NB4 (cell line): ENCODE measurements at regions not wholly inside any gene's neighbourhood (a gene's known extent, or its start where the extent isn't known, plus 50 kb on each side); places are given as distances from the start of the nearest gene placed in this dataset.

Experiments used
- MYC ChIP-seq: IDR thresholded peaks from 2 replicates; pipeline ENCODE4 v1.6.1; 2011; ENCODE audit warnings: low read depth, low read length
- POLR2A ChIP-seq: IDR thresholded peaks from 2 replicates; pipeline ENCODE4 v1.6.1; 2011; ENCODE audit warnings: mild to moderate bottlenecking; ENCODE audit not compliant: insufficient read length; ENCODE audit errors: extremely low read depth
- TF ChIP-seq, protein P1 (sequence below): IDR thresholded peaks from one replicate; pipeline ENCODE4 v1.5.1; 2012; ENCODE audit warnings: low read depth, low read length
- TF ChIP-seq, protein P2 (sequence below): IDR thresholded peaks from 2 replicates; pipeline ENCODE4 v1.6.1; 2011; ENCODE audit warnings: low read depth, low read length

DNA sequence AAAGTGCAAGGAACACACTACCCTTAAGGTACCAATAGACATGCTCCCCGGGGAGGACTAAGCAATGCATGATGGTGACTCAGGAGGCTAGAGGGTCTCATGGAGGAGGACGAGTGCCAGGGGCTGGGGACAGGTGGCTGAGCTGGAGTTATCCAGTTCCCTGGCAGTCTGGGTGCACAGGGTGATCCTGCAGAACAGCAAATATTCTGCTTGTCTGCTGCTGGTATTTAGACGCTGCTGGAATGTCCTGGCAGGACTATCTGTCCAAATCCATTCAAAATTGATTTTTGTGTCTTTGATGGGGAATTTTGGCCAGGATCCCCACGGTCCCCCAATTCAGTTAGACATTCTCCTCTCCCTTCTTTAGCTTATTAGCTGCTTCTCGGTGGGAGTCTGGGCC lies 138.7 kb downstream of the C12orf75 start:
- TF ChIP-seq, protein P1, sequence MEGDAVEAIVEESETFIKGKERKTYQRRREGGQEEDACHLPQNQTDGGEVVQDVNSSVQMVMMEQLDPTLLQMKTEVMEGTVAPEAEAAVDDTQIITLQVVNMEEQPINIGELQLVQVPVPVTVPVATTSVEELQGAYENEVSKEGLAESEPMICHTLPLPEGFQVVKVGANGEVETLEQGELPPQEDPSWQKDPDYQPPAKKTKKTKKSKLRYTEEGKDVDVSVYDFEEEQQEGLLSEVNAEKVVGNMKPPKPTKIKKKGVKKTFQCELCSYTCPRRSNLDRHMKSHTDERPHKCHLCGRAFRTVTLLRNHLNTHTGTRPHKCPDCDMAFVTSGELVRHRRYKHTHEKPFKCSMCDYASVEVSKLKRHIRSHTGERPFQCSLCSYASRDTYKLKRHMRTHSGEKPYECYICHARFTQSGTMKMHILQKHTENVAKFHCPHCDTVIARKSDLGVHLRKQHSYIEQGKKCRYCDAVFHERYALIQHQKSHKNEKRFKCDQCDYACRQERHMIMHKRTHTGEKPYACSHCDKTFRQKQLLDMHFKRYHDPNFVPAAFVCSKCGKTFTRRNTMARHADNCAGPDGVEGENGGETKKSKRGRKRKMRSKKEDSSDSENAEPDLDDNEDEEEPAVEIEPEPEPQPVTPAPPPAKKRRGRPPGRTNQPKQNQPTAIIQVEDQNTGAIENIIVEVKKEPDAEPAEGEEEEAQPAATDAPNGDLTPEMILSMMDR, result no peak
- TF ChIP-seq POLR2A (no peak), MYC (no peak)
- TF ChIP-seq, protein P2, sequence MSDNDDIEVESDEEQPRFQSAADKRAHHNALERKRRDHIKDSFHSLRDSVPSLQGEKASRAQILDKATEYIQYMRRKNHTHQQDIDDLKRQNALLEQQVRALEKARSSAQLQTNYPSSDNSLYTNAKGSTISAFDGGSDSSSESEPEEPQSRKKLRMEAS, result no peak
